ENCODE measurements at regions not wholly inside any gene's neighbourhood (a gene's known extent, or its start where the extent isn't known, plus 50 kb on each side); places are given as distances from the start of the nearest gene placed in this dataset.

DNA sequence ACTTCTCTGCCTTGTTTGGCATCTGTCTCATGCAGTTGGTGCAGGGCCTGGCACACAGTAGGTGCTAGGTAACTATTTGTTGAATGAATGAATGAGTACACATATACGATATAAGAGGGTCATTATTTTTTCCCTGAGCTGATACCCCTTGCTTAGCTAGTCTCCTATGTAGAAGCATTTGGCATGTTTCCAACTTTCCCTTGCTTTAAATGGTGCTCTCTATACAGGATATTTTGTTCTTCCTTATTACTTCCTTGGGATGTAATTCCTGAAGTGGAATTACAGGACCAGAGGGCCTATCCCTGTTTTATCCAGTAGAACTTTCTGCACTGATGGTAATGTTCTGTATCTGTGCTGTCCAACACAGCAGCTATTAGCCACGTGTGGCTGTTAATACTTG, 250.1 kb upstream of the PWP1 start:
- no peak overlapping the region for H3K4me3 Mint-ChIP-seq
- no peaks in the 10 kb centered on the region for H3K27me3 Mint-ChIP-seq
- peaks cover 12% of the 10 kb centered on the region for H3K36me3 Mint-ChIP-seq
- ATAC-seq (ENCODE audit: low read depth), result no peak
- POLR2A ChIA-PET, result no interaction called here
- no peak overlapping the region for H3K27ac Mint-ChIP-seq
- DNase-seq, result no peak
- no peaks in the 10 kb centered on the region for H3K9me3 Mint-ChIP-seq
- H3K4me1 Mint-ChIP-seq, result peaks cover 28% of the 10 kb centered on the region

- H3K4me3 Mint-ChIP-seq, result no peak overlapping the region
- H3K27me3 Mint-ChIP-seq, result no peaks in the 10 kb centered on the region
- no peak for DNase-seq
- H3K27ac Mint-ChIP-seq, result no peak overlapping the region
- ATAC-seq (ENCODE audit: low read depth), result no peak
- peaks cover 13% of the 10 kb centered on the region for H3K36me3 Mint-ChIP-seq
- no peaks in the 10 kb centered on the region for H3K9me3 Mint-ChIP-seq
- H3K4me1 Mint-ChIP-seq, result peaks cover 29% of the 10 kb centered on the region
- POLR2A ChIA-PET, result no interaction called here
Observed at GRCh38 chr12:107436376-107436775, 249.2 kb upstream of the PWP1 start.

GRCh38 chr12:107436836-107437235, 248.8 kb upstream of the PWP1 start:
- Mint-ChIP-seq H3K4me1 (peaks cover 25% of the 10 kb centered on the region), H3K27ac (no peak overlapping the region), H3K4me3 (no peak overlapping the region), H3K9me3 (no peaks in the 10 kb centered on the region), H3K27me3 (no peaks in the 10 kb centered on the region), H3K36me3 (peaks cover 13% of the 10 kb centered on the region)
- POLR2A ChIA-PET, result interaction anchor here (0.7 kb wide), 1 partner anchor 565 kb away, joined by 3 read pairs; no protein-coding TSS in a partner anchor
- no peak for DNase-seq
- ATAC-seq (ENCODE audit: low read depth), result no peak

- POLR2A ChIA-PET, result no interaction called here
- H3K27ac Mint-ChIP-seq, result no peak overlapping the region
- peaks cover 11% of the 10 kb centered on the region for H3K36me3 Mint-ChIP-seq
- no peak overlapping the region for H3K4me3 Mint-ChIP-seq
- no peaks in the 10 kb centered on the region for H3K27me3 Mint-ChIP-seq
- DNase-seq, result no peak
- H3K4me1 Mint-ChIP-seq, result peaks cover 18% of the 10 kb centered on the region
- ATAC-seq (ENCODE audit: low read depth), result no peak
- H3K9me3 Mint-ChIP-seq, result no peaks in the 10 kb centered on the region
Observed at GRCh38 chr12:107437954-107438353, 247.6 kb upstream of the PWP1 start.

GRCh38 chr12:107439026-107439738, 246.4 kb upstream of the PWP1 start:
- Mint-ChIP-seq H3K4me3 (no peak overlapping the region), H3K4me1 (peaks cover 18% of the 10 kb centered on the region), H3K36me3 (peaks cover 11% of the 10 kb centered on the region), H3K9me3 (no peaks in the 10 kb centered on the region), H3K27ac (no peak overlapping the region), H3K27me3 (no peaks in the 10 kb centered on the region)
- ATAC-seq (ENCODE audit: low read depth), result no peak
- DNase-seq, result no peak
- POLR2A ChIA-PET, result no interaction called here

GRCh38 chr12:107440606-107441005, 245.0 kb upstream of the PWP1 start:
- Mint-ChIP-seq H3K27me3 (no peaks in the 10 kb centered on the region), H3K4me1 (peaks cover 18% of the 10 kb centered on the region), H3K27ac (peak overlapping the region; percentile 17), H3K4me3 (no peak overlapping the region), H3K9me3 (no peaks in the 10 kb centered on the region), H3K36me3 (peaks cover 7% of the 10 kb centered on the region)
- DNase-seq, result no peak
- ATAC-seq (ENCODE audit: low read depth), result no peak
- POLR2A ChIA-PET, result no interaction called here

DNA sequence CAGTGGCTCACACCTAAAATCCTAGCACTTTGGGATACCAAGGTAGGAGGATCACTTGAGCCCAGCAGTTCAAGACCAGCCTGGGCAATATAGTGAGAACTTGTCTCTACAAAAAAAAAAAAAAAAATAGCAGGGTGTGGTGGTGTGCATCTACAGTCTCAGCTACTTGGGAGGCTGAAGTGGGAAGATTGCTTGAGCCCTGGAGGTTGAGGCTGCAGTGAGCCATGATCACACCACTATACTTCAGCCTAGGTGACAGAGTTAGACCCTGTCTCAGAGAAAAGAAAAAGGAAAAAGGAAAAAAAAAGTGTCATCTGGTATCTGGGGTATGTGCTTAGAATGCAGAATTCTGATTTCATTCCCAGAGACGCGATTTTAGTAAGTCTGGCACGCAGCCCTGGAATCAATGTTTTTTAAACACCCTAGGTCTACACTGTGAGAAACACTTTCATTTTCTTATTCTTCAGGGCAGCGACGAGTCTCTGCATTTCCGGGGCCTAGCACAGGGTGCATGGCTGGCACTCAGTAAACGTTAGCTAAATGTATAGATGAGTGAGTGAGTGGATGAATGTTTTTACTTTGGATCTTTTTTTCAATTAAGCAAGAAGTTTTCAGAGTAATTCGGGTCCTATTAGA, 243.8 kb upstream of the PWP1 start:
- H3K36me3 Mint-ChIP-seq, result peaks cover 7% of the 10 kb centered on the region
- DNase-seq (no peak), ATAC-seq (ENCODE audit: low read depth) (no peak)
- peaks cover 18% of the 10 kb centered on the region for H3K4me1 Mint-ChIP-seq
- no peaks in the 10 kb centered on the region for H3K9me3 Mint-ChIP-seq
- peak overlapping the region; percentile 39 for H3K4me3 Mint-ChIP-seq
- peak overlapping the region; percentile 42 for H3K27ac Mint-ChIP-seq
- POLR2A ChIA-PET, result no interaction called here
- H3K27me3 Mint-ChIP-seq, result no peaks in the 10 kb centered on the region

- no peak for DNase-seq
- H3K4me1 Mint-ChIP-seq, result peaks cover 18% of the 10 kb centered on the region
- no peaks in the 10 kb centered on the region for H3K27me3 Mint-ChIP-seq
- no peaks in the 10 kb centered on the region for H3K9me3 Mint-ChIP-seq
- H3K36me3 Mint-ChIP-seq, result peaks cover 7% of the 10 kb centered on the region
- no peak for ATAC-seq (ENCODE audit: low read depth)
- POLR2A ChIA-PET, result no interaction called here
- peak overlapping the region; percentile 42 for H3K27ac Mint-ChIP-seq
- peak overlapping the region; percentile 39 for H3K4me3 Mint-ChIP-seq
Observed at GRCh38 chr12:107442326-107442987, 243.1 kb upstream of the PWP1 start.

- POLR2A ChIA-PET, result no interaction called here
- H3K4me3 Mint-ChIP-seq, result no peak overlapping the region
- ATAC-seq (ENCODE audit: low read depth), result no peak
Observed at GRCh38 chr12:107443320-107444090, 242.1 kb upstream of the PWP1 start.

DNA sequence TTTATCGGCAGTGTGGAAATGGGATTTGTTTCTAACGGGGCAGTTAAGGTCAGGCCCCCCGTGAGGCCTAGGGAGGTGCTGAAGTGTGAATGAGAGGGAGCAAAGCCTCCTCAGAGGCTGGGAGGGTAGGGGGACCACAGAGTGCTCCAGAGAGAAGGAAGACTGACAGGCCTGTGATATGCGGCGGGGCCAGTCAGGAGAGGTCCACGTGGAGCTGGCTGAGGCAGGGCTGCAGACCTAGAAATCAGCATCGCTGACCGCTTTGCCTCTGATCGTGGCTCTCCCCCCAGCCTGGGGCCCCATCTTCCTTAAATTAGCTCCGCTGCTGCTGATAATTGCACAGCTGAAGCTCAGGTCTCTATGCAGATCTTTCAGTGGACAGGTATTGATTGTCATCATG, 240.8 kb upstream of the PWP1 start:
- POLR2A ChIA-PET, result no interaction called here
- no peaks in the 10 kb centered on the region for H3K9me3 Mint-ChIP-seq
- H3K4me1 Mint-ChIP-seq, result peaks cover 11% of the 10 kb centered on the region
- H3K27ac Mint-ChIP-seq, result no peak overlapping the region
- H3K27me3 Mint-ChIP-seq, result no peaks in the 10 kb centered on the region
- ATAC-seq (ENCODE audit: low read depth) (no peak), DNase-seq (no peak)
- H3K36me3 Mint-ChIP-seq, result peaks cover 8% of the 10 kb centered on the region
- H3K4me3 Mint-ChIP-seq, result no peak overlapping the region

More at GRCh38 chr12:107443320-107444090, 242.1 kb upstream of the PWP1 start:
- H3K36me3 Mint-ChIP-seq, result peaks cover 8% of the 10 kb centered on the region
- no peaks in the 10 kb centered on the region for H3K27me3 Mint-ChIP-seq
- no peak overlapping the region for H3K27ac Mint-ChIP-seq
- H3K4me1 Mint-ChIP-seq, result peaks cover 18% of the 10 kb centered on the region
- no peak for DNase-seq
- H3K9me3 Mint-ChIP-seq, result no peaks in the 10 kb centered on the region

DNA sequence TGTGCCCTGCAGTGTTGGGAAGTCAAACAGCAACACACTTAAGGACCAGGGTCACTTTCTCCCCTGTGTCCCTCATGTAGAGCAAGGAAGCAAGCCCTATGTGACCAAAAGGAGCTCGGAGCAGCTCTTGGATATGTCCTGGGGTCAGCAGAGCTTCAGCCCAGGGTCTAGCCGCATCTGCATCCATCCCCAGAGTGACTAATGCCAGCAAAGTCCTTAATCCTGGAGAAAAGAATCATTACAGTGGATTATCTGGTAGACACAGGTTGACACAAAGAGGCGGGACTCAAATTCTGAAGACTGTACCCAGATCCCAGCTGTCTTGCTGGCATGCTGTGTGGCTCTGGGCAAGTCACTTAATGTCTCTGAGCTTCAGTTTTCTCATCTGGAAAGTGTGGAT, 239.1 kb upstream of the PWP1 start:
- DNase-seq (no peak), ATAC-seq (ENCODE audit: low read depth) (no peak)
- Mint-ChIP-seq H3K36me3 (peaks cover 7% of the 10 kb centered on the region), H3K27ac (no peak overlapping the region), H3K4me3 (no peak overlapping the region), H3K27me3 (no peaks in the 10 kb centered on the region), H3K9me3 (peaks cover 2% of the 10 kb centered on the region), H3K4me1 (no peaks in the 10 kb centered on the region)
- POLR2A ChIA-PET, result no interaction called here

DNA sequence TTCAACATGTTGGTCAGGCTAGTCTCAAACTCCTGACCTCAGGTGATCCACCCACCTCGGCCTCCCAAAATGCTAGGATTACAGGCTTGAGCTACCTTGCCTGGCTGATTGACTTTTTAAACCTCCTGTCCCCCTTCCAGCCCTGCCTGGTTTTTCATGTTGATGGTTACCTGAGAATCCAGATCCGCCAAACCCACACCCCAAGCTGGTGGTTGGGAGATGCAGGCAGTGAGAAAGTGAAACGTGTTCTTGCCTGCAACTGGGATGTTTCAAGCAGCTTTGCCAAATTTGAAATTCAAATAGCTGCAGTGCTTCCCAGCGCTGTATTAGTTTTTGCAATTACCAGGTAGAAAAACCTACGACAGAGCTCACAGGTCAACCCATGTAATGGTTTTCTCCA, 238.3 kb upstream of the PWP1 start:
- no peaks in the 10 kb centered on the region for H3K27me3 Mint-ChIP-seq
- no peak overlapping the region for H3K4me3 Mint-ChIP-seq
- no peak for DNase-seq
- POLR2A ChIA-PET, result no interaction called here
- H3K36me3 Mint-ChIP-seq, result peaks cover 11% of the 10 kb centered on the region
- H3K27ac Mint-ChIP-seq, result no peak overlapping the region
- no peak for ATAC-seq (ENCODE audit: low read depth)
- H3K4me1 Mint-ChIP-seq, result no peaks in the 10 kb centered on the region
- H3K9me3 Mint-ChIP-seq, result peaks cover 6% of the 10 kb centered on the region

DNA sequence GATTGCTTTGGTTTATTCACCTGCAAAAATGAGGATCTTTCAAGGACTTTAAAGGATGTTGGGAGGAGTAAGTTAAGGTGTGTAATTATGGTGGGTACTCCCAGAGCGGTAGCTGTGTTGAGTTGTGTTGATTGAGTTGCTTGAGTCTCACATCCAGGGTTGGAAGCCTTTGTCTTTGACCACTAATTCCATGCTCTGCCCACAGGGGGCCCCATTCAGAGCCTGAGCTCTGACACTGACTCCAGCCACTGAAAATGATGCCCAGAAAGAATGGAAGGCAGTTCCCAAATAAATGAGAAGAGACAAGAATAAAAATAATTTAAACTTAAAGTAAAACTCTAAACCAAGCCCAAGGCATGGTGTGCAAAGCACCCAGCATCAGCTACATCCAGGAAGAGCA, 237.4 kb upstream of the PWP1 start:
- Mint-ChIP-seq H3K36me3 (peaks cover 11% of the 10 kb centered on the region), H3K27ac (no peak overlapping the region), H3K4me3 (no peak overlapping the region), H3K4me1 (no peaks in the 10 kb centered on the region), H3K27me3 (no peaks in the 10 kb centered on the region), H3K9me3 (peaks cover 6% of the 10 kb centered on the region)
- POLR2A ChIA-PET, result no interaction called here
- DNase-seq (no peak), ATAC-seq (ENCODE audit: low read depth) (no peak)

Measured in activated naive CD8-positive, alpha-beta T cell treated with anti-CD3 and anti-CD28 coated beads, Interleukin-2, amount 10 ng/mL, durations not matched to agents 7 days and 5 days (primary cell).